ENCODE measurements at regions not wholly inside any gene's neighbourhood (a gene's known extent, or its start where the extent isn't known, plus 50 kb on each side); places are given as distances from the start of the nearest gene placed in this dataset.

- TF ChIP-seq, protein P1, sequence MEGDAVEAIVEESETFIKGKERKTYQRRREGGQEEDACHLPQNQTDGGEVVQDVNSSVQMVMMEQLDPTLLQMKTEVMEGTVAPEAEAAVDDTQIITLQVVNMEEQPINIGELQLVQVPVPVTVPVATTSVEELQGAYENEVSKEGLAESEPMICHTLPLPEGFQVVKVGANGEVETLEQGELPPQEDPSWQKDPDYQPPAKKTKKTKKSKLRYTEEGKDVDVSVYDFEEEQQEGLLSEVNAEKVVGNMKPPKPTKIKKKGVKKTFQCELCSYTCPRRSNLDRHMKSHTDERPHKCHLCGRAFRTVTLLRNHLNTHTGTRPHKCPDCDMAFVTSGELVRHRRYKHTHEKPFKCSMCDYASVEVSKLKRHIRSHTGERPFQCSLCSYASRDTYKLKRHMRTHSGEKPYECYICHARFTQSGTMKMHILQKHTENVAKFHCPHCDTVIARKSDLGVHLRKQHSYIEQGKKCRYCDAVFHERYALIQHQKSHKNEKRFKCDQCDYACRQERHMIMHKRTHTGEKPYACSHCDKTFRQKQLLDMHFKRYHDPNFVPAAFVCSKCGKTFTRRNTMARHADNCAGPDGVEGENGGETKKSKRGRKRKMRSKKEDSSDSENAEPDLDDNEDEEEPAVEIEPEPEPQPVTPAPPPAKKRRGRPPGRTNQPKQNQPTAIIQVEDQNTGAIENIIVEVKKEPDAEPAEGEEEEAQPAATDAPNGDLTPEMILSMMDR (conservative IDR thresholded peaks at IDR 0.05): no peak
- no peak overlapping the region for H3K27ac ChIP-seq
Measured at GRCh38 chr5:29023541-29023940, 1985.2 kb upstream of the CDH9 start.

- H3K27ac ChIP-seq: no peak overlapping the region
- TF ChIP-seq, protein P1 (conservative IDR thresholded peaks at IDR 0.05): no peak
Measured at GRCh38 chr5:29017501-29017900, 1979.1 kb upstream of the CDH9 start.

DNA sequence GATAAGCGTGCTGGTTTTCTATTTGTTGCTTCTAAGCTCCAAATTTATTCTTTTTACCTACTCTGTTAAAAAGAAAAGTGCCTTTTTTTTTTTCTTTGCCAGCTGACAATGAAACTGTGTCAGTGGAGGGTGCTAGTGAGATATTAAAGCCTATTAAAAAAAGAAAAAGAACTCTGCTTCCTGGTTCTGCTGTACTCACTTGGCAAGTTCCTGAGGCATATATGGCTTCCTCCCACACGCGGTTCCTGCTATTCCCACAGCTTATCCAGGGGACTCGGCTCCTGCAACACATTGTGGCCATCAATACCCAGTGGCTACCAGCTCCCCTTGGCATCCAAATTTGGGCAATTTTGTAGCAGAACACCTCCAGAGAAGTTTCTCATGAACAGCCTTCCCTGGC, 1977.7 kb upstream of the CDH9 start:
- TF ChIP-seq, protein P1 (conservative IDR thresholded peaks at IDR 0.05): peak; percentile 48

GRCh38 chr5:29015523-29015922, 1977.1 kb upstream of the CDH9 start:
- TF ChIP-seq, protein P1 (conservative IDR thresholded peaks at IDR 0.05): no peak
- H3K27ac ChIP-seq: no peak overlapping the region

More for the DNA sequence above, 1977.7 kb upstream of the CDH9 start:
- H3K27ac ChIP-seq: no peak overlapping the region

- TF ChIP-seq, protein P1 (conservative IDR thresholded peaks at IDR 0.05): peak; percentile 68
Measured at GRCh38 chr5:29005386-29005785, 1967.0 kb upstream of the CDH9 start.

DNA sequence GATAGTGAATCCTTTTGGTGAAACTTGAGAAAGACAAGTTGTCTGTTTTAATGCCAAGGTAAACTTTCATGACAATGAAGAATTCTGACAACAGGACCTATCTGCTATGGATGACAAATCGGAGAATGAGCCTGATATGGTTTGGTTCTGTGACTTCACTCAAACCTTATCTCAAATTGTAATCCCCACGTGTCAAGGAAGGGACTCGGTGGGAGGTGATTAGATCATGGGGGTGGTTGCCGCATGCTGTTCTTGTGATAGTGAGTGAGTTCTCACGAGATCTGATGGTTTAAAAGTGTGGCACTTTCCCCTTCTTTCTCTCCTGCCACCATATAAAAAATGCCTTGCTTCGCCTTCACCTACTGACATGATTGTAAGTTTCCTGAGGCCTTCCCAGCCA, 1964.1 kb upstream of the CDH9 start:
- no peak overlapping the region for H3K27ac ChIP-seq
- TF ChIP-seq, protein P1 (conservative IDR thresholded peaks at IDR 0.05): no peak

More at GRCh38 chr5:29005386-29005785, 1967.0 kb upstream of the CDH9 start:
- H3K27ac ChIP-seq: no peak overlapping the region

GRCh38 chr5:29001666-29002065, 1963.3 kb upstream of the CDH9 start:
- TF ChIP-seq, protein P1 (conservative IDR thresholded peaks at IDR 0.05): peak; percentile 35
- no peak overlapping the region for H3K27ac ChIP-seq

Measured in VCaP (cell line).